ENCODE measurements at regions not wholly inside any gene's neighbourhood (a gene's known extent, or its start where the extent isn't known, plus 50 kb on each side); places are given as distances from the start of the nearest gene placed in this dataset.

DNA sequence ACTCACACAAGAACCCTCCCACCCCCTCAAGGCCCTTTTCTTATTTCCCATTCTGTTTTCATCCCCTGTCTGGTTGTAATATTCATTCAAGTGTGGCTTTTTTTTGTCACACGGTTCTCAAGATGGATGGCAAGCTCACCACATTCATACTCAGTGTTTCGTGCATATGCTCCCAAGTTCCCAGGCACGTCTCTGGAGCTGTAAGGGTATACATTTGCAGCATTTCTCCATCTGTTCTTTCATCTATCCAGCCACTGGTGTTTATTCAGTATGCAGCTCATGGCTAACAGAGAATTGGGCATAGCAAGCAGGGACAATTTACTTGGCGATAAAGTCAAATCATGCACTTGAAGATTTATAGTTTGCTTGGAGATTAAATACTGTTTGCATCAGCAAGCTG, 212.1 kb downstream of the GRIN2B start:
- Histone ChIP-seq H3K4me3 (replicated peaks; ENCODE audit: low read depth, low read length) (no peak overlapping the region), H3K36me3 (ENCODE audit: control insufficient read depth, insufficient read depth, low read length) (no peaks in the 10 kb centered on the region), H3K27me3 (replicated peaks; ENCODE audit: control insufficient read depth, insufficient read depth, low read length) (no peaks in the 10 kb centered on the region)
- DNase-seq (ENCODE audit: extremely low read depth, insufficient read length) = no peak
- TF ChIP-seq, protein P1, sequence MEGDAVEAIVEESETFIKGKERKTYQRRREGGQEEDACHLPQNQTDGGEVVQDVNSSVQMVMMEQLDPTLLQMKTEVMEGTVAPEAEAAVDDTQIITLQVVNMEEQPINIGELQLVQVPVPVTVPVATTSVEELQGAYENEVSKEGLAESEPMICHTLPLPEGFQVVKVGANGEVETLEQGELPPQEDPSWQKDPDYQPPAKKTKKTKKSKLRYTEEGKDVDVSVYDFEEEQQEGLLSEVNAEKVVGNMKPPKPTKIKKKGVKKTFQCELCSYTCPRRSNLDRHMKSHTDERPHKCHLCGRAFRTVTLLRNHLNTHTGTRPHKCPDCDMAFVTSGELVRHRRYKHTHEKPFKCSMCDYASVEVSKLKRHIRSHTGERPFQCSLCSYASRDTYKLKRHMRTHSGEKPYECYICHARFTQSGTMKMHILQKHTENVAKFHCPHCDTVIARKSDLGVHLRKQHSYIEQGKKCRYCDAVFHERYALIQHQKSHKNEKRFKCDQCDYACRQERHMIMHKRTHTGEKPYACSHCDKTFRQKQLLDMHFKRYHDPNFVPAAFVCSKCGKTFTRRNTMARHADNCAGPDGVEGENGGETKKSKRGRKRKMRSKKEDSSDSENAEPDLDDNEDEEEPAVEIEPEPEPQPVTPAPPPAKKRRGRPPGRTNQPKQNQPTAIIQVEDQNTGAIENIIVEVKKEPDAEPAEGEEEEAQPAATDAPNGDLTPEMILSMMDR (IDR thresholded peaks at IDR 0.05; ENCODE audit: insufficient read depth, low read length, poor library complexity, severe bottlenecking) = no peak

DNA sequence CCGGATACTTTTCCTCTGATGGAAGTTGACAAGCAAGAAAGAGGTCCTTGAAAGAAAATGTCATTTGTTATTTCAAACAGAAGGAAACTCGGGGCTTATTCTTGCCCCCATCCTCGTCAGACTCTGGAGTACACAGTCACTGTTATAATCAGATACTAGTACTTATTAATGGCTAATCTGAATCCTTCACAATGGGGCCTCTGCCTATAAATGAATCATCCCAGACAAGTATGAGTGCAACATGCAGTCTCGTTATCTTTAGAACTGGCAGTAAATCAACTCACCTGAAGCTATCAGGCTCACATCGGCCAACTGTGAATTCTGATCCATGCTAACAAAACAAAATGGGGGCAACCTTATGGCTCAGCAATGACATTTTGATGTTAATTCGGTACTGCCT, 216.7 kb downstream of the GRIN2B start:
- no peaks in the 10 kb centered on the region; the same call in 1 of the 2 replicates for H3K27me3 ChIP-seq (replicated peaks; ENCODE audit: control insufficient read depth, insufficient read depth, low read length)
- TF ChIP-seq, protein P1 (IDR thresholded peaks at IDR 0.05; ENCODE audit: insufficient read depth, low read length, poor library complexity, severe bottlenecking) = no peak
- no peak for DNase-seq (ENCODE audit: extremely low read depth, insufficient read length)
- H3K4me3 ChIP-seq (replicated peaks; ENCODE audit: low read depth, low read length) = no peak overlapping the region
- no peaks in the 10 kb centered on the region for H3K36me3 ChIP-seq (ENCODE audit: control insufficient read depth, insufficient read depth, low read length)

DNA sequence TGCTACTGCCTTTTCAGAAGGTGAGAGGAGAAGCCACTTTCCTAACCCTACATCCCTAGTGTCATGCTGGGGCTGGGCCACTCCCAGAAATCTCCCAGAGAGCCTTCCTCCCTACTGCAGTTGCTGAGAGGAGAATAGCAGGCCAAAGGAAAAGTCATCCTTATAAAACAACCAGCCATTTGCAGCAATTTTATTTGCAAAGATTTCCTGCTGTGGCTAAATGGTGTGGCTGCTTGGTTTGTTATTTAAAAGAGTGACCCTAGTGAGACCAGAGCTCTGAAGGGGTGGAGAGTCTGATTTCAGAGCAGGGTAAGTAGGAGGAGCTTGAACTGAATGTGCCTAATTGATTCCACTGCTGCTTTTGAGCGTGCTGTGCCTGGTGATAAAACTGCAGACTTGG, 232.0 kb downstream of the GRIN2B start:
- no peaks in the 10 kb centered on the region for H3K36me3 ChIP-seq (ENCODE audit: control insufficient read depth, insufficient read depth, low read length)
- H3K4me3 ChIP-seq (replicated peaks; ENCODE audit: low read depth, low read length) = no peak overlapping the region
- H3K27me3 ChIP-seq (replicated peaks; ENCODE audit: control insufficient read depth, insufficient read depth, low read length) = no peaks in the 10 kb centered on the region; the same call in none of the 2 replicates
- TF ChIP-seq, protein P1 (IDR thresholded peaks at IDR 0.05; ENCODE audit: insufficient read depth, low read length, poor library complexity, severe bottlenecking) = no peak
- DNase-seq (ENCODE audit: extremely low read depth, insufficient read length) = no peak

DNA sequence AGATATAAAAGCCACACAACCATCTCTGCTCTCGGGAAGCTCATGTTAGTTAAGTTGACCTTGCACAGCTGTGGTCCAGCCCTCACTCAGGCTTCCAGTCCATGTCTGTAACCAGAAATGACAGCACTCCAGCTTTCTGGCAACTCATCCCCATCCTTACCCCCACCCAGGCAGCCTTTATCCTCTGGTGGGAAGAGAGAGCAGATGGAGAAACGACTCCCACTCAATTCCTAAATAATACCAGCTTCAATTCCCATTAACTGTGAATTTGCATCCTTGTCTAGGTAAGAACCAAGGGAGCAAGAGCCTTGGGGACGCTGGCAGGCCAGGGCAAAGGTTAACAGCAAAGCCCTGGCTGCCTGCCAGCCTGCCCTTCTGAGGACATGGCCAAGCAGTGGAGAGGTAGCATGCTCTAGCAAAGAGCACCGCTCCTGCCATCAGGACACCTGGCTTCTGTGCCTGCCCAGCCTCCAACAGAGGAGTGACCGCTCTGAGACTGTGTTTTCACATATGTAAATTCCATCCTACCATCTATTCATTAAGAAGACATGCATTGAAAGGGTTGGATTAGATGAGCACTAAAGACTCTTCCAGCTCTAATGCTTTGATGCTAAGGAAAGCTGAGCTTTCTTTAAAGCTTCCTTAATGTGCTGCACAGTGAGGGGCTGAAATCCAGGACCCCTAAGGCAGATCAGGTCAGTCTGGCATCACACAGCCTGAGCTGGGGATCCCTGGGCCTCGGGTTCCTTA, 236.1 kb downstream of the GRIN2B start:
- Histone ChIP-seq H3K4me3 (replicated peaks; ENCODE audit: low read depth, low read length) (no peak overlapping the region), H3K27me3 (replicated peaks; ENCODE audit: control insufficient read depth, insufficient read depth, low read length) (no peaks in the 10 kb centered on the region; the same call in none of the 2 replicates), H3K36me3 (ENCODE audit: control insufficient read depth, insufficient read depth, low read length) (no peaks in the 10 kb centered on the region)
- TF ChIP-seq, protein P1 (IDR thresholded peaks at IDR 0.05; ENCODE audit: insufficient read depth, low read length, poor library complexity, severe bottlenecking) = no peak
- no peak for DNase-seq (ENCODE audit: extremely low read depth, insufficient read length)

DNA sequence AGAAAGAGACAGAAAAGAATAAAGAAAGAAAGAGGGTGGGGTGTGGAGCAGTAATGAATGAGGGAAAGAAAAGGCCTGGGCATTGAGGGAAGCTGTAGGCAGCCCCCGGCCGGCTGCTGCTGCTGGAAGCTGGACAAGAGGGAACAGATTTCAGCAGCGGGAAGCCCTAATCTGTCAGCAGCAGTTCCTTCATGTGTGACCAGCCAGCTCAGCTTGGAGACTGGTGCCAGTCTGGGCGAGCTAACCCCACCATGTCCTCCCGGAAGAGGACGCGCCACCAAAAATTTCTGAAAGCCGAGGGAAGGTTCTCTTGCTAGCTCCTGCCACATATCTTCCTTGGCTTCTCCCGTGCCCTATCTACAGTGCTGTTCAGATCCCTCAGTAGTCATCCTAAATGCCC, 236.8 kb downstream of the GRIN2B start:
- no peaks in the 10 kb centered on the region for H3K36me3 ChIP-seq (ENCODE audit: control insufficient read depth, insufficient read depth, low read length)
- H3K4me3 ChIP-seq (replicated peaks; ENCODE audit: low read depth, low read length) = no peak overlapping the region
- TF ChIP-seq, protein P1 (IDR thresholded peaks at IDR 0.05; ENCODE audit: insufficient read depth, low read length, poor library complexity, severe bottlenecking) = no peak
- no peaks in the 10 kb centered on the region; the same call in none of the 2 replicates for H3K27me3 ChIP-seq (replicated peaks; ENCODE audit: control insufficient read depth, insufficient read depth, low read length)
- no peak for DNase-seq (ENCODE audit: extremely low read depth, insufficient read length)

Data from GM06990 (cell line).